Stimulated activated naive CD8-positive, alpha-beta T cell treated with anti-CD3 and anti-CD28 coated beads, Interleukin-15, Interleukin-2, amounts not matched to agents 100 U/mL and 50 U/mL, for 24 hours (primary cell): ENCODE measurements at regions not wholly inside any gene's neighbourhood (a gene's known extent, or its start where the extent isn't known, plus 50 kb on each side); places are given as distances from the start of the nearest gene placed in this dataset.

Experiments
- ATAC-seq: fragments of 150-1000 bp; cut with Tn5 transposase; one replicate; pipeline ENCODE4 v1.10.0; 2021
- DNase-seq: peaks from one replicate; pipeline ENCODE4 v3.0.0; 2021

DNA sequence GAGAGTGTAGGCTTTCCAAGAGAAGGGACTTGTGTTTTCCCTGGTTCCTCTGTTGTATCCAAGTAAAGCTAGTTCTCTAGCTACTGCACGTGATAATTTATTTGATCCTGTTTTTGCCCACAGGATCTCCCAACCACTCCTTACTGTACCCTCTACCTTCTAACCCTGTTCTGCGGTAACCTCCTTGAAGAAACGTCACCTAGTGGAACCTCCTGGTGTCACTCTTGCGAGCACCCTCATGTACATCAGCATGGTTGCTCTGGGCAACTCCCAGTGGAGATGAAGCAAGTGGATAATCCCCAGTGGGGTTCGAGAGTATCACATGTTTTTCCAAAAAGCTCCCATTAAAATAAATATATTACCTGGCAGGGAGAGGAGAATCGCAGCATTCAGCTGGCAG lies 108.9 kb upstream of the CLMP start:
- ATAC-seq (no peak), DNase-seq (no peak)

- ATAC-seq = peak; percentile 47
- DNase-seq = peak; percentile 37
These were observed 107.7 kb upstream of the CLMP start for GRCh38 chr11:123302751-123303195.

GRCh38 chr11:123301696-123302400 lies 106.8 kb upstream of the CLMP start:
- DNase-seq (peak; percentile 88), ATAC-seq (peak; percentile 85)

- DNase-seq (no peak), ATAC-seq (no peak)
These were observed 106.1 kb upstream of the CLMP start for GRCh38 chr11:123301013-123301591.

GRCh38 chr11:123299721-123300120 lies 104.7 kb upstream of the CLMP start:
- ATAC-seq = no peak
- no peak for DNase-seq

GRCh38 chr11:123298488-123299447 lies 103.7 kb upstream of the CLMP start:
- no peak for ATAC-seq
- DNase-seq = no peak

GRCh38 chr11:123292647-123293046 lies 97.6 kb upstream of the CLMP start:
- no peak for DNase-seq
- ATAC-seq = no peak

DNA sequence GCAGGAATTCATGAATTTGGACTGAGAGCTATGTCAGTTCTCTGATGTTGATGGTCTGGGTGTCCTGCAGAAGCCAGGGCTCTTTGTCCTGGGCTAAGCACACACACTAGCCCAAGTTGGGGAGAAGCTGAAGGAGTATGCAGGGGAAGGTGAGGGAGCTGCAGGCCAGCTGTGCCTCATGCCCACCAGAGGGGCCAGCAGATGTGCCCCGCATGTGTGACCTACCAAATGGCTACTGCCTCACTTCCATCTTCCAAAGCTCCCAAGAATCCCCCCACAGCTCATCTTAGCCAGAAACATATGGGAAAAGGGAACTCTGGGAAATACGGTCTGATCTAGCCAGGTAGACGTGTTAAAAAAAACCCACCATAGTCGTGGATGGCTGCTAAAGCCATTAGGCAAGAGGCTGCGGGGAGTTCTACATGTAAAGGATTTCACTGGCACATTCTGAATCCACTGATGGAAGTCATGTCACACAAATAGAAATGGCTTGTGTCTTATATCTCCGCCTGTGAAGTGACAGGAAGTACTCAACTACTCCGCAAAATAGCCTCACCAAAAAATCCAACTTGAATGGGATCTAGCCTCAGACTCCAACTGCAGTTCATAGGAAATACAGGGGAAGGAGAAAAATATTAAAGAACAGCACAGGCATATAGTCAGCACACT lies 96.3 kb upstream of the CLMP start:
- no peak for ATAC-seq
- DNase-seq = no peak

DNA sequence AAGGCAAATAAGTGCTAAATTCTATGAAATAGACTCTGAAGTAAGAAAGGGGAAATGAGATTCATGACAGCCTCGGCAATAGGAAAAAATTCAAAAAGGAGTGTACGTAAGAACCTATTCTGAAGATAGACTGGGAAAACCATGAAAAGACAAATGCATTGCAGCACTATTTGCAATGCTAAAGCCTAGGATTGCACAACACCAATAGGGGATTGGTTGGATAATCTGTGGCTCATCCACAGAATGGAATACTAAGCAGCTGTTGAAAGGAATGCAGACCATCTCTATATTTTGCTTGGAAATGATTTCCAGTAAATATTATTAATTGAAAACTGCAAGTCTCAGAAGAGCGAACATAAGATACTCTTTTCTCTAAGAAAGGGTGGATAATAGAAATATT lies 91.7 kb upstream of the CLMP start:
- DNase-seq (no peak), ATAC-seq (no peak)

GRCh38 chr11:123286255-123286654 lies 91.2 kb upstream of the CLMP start:
- DNase-seq (no peak), ATAC-seq (no peak)

DNA sequence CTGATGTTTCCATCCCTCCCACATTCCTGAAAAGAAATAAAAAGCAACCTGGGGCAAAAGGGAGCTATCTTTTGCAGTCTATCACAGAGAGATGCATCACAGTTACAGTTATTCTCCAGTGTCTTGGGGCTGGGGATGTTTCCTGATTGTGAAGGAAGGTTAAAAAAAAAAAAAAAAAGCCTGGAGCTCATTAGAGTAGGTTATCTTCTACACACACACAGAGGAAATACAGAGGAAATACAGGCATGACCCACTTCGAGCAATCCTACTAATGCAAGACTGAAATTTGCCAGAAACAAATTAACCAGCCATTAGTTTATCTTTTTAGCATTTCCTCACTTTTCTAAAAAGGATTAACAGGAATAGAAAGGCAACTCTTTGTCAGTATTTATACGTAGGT lies 89.4 kb upstream of the CLMP start:
- ATAC-seq = no peak
- DNase-seq = no peak

GRCh38 chr11:123282597-123282996 lies 87.5 kb upstream of the CLMP start:
- DNase-seq = no peak

DNA sequence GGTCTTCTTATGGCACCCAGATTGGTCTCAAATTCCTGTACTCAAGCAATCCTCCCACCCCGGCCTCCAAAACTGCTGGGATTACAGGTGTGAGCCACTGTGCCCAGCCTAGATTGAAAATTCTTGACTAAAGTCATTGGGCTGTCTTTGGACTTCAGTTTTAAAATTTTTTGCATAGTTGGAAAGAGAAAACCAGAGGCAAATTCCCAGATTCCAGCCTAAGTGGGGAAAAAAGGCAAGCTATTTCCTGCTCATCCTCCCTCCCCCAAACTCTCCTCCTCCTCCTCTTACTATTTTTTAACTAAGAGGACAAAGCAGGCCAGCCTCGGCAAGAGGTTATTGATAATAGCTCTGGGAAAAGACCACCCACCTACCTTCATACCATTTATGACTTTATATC lies 78.6 kb upstream of the CLMP start:
- no peak for ATAC-seq
- no peak for DNase-seq

More at GRCh38 chr11:123282597-123282996, 87.5 kb upstream of the CLMP start:
- ATAC-seq = no peak

GRCh38 chr11:123272565-123272964 lies 77.5 kb upstream of the CLMP start:
- ATAC-seq (no peak), DNase-seq (no peak)

GRCh38 chr11:123268156-123268555 lies 73.1 kb upstream of the CLMP start:
- DNase-seq (no peak), ATAC-seq (no peak)

DNA sequence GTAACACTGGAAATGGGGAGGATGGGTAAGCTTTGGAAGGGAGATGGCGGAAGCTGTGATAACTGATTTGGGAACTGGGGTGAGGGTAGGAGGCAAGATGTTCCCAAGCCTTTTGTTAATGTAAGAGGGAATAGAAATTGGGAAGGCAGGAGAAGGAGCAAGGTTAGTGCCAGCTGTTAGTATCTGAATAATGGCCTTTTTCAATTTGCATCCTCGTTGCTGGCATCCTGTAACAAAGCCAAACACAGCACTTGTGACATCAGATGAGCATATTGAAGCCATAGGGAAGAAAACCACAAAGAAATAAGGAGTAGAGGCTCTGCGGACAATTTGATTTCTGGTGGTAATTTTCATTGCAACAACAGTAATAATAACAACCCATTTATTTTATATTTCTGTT lies 70.9 kb upstream of the CLMP start:
- no peak for DNase-seq
- ATAC-seq = no peak

- DNase-seq (no peak), ATAC-seq (no peak)
These were observed 69.4 kb upstream of the CLMP start for GRCh38 chr11:123264431-123264780.

DNA sequence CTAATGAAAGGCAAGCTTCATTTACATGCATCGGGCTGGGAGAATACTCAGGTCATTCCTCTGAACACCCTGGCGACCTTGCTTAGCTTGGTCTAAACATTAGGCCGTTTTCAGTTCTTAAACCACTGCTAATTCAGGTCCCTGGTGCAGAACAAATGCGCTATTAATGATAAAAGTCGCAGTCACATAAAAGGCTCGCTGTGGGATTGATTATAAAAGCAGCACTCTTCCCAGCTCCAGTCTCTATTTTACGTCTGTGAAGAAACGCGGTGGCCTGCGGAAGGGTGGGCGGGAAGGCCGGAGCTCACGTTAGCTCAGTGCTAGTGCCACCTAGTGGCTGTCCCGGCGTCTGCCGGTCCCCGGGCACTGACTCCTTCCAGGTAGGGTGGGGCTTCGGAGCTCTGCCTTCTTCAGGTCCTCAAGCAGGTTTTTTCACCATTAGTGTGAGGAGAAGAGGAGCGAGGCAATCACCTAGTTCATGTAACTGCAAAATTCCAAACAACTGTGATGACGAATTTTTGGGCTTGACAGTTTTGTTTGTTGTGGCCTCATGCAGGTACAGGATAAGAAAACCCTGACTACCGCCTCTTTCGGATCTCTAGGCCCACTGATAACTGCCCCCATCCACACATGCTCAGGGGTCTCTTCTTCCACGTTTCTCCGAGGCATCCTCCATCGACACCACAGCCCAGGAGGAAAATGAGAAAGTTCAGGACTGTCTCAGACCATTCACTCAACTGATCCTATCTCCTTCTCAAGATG lies 66.5 kb upstream of the CLMP start:
- peak; percentile 83 for ATAC-seq

GRCh38 chr11:123260511-123261211 lies 65.6 kb upstream of the CLMP start:
- DNase-seq (no peak), ATAC-seq (no peak)

More for the DNA sequence above, 66.5 kb upstream of the CLMP start:
- peak; percentile 80 for DNase-seq

DNA sequence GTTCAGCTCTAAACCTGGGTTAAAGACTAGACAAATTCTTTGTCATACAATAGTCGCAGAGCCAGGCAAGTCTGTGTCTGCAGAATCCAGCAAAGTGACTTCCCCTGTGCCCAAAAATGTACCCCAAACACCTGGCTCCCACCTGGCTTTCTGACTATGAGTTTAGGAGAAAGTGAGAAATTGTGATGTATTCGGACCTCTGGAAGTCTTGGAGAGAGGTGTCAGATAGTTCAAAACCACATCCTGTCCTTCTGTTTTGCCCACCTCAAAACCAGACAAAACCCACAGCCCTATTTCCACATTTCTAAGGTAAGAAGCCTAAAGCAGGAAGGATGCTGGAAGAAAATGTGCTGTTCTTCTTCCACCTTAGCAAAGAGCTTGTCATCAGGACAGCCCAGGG lies 63.8 kb upstream of the CLMP start:
- DNase-seq = no peak
- no peak for ATAC-seq

GRCh38 chr11:123257370-123257769 lies 62.3 kb upstream of the CLMP start:
- ATAC-seq (no peak), DNase-seq (no peak)
